Prostate gland (tissue), 2 donors: ENCODE measurements at regions not wholly inside any gene's neighbourhood (a gene's known extent, or its start where the extent isn't known, plus 50 kb on each side); places are given as distances from the start of the nearest gene placed in this dataset.

ENCODE experiments used
- CTCF ChIP-seq, 4 experiments: fragments of 200-600 bp in 2 of 4; fragments of 450-650 bp in 2 of 4; sonication (generic) in 2 of 4; IDR thresholded peaks; 1 replicate in 3 of 4; 2 replicates in 1 of 4; pipeline ENCODE4 v1.5.1; 2016 to 2019; ENCODE audit warnings: antibody characterized with exemption in 4 of 4, mild to moderate bottlenecking in 2 of 4, moderate library complexity in 2 of 4
- POLR2AphosphoS5 ChIP-seq: sonication (generic); formaldehyde crosslinking; IDR thresholded peaks from one replicate; pipeline ENCODE4 v1.6.1; 2017; ENCODE audit warnings: antibody characterized with exemption

- TF ChIP-seq CTCF (IDR thresholded peaks at IDR 0.05) (no peak), POLR2AphosphoS5 (no peak)
Observed at GRCh38 chr18:40866968-40867367, 1088.1 kb upstream of the PIK3C3 start.
